Ovary (tissue), 3 donors: ENCODE measurements at regions not wholly inside any gene's neighbourhood (a gene's known extent, or its start where the extent isn't known, plus 50 kb on each side); places are given as distances from the start of the nearest gene placed in this dataset.

Experiments
- POLR2A ChIP-seq: fragments of 450-650 bp; IDR thresholded peaks from one replicate; pipeline ENCODE4 v1.6.1; 2017; ENCODE audit warnings: antibody characterized with exemption, mild to moderate bottlenecking, moderate library complexity
- TF ChIP-seq, protein P1 (sequence below), 3 donors: fragments of 450-650 bp in 2 of 3; fragments of 200-600 bp in 1 of 3; IDR thresholded peaks; one replicate each; pipeline versions ENCODE4 v1.5.1 to v1.8.0; 2016 to 2022; ENCODE audit warnings: antibody characterized with exemption in 3 of 3, mild to moderate bottlenecking in 1 of 3
- donor health status: DM: no; HTN: no; CAD: no.

DNA sequence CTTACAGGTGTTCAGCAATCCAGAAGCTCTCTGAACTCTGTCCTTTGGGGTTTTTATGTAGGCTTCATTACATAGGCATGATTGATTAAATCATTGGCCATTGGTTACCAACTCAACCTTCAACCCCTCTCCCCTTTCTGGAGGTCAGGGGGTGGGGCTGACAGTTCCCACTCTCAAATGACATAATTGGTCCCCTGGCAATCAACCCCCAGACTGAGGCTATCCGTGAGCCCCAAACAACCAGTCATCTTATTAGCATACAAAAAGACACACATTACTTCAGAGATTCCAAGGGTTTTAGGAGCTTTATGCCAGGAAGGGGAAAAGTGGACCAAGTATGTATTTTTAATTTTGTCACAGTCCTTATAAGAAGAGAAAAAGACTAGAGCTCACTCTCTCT, 92.1 kb downstream of the ZNF467 start:
- no peak for TF ChIP-seq POLR2A
- TF ChIP-seq, protein P1, sequence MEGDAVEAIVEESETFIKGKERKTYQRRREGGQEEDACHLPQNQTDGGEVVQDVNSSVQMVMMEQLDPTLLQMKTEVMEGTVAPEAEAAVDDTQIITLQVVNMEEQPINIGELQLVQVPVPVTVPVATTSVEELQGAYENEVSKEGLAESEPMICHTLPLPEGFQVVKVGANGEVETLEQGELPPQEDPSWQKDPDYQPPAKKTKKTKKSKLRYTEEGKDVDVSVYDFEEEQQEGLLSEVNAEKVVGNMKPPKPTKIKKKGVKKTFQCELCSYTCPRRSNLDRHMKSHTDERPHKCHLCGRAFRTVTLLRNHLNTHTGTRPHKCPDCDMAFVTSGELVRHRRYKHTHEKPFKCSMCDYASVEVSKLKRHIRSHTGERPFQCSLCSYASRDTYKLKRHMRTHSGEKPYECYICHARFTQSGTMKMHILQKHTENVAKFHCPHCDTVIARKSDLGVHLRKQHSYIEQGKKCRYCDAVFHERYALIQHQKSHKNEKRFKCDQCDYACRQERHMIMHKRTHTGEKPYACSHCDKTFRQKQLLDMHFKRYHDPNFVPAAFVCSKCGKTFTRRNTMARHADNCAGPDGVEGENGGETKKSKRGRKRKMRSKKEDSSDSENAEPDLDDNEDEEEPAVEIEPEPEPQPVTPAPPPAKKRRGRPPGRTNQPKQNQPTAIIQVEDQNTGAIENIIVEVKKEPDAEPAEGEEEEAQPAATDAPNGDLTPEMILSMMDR (IDR thresholded peaks at IDR 0.05), result no peak
